Esophagus squamous epithelium (tissue), 4 donors: ENCODE measurements at regions not wholly inside any gene's neighbourhood (a gene's known extent, or its start where the extent isn't known, plus 50 kb on each side); places are given as distances from the start of the nearest gene placed in this dataset.

Experiments
- CTCF ChIP-seq, 6 experiments: fragments of 450-650 bp in 4 of 6; fragments of 200-600 bp in 2 of 6; sonication (generic) in 2 of 6; IDR thresholded peaks; one replicate each; pipeline ENCODE4 v1.5.1; 2016 to 2019; ENCODE audit warnings: antibody characterized with exemption in 6 of 6, mild to moderate bottlenecking in 4 of 6, moderate library complexity in 4 of 6
- POLR2A ChIP-seq, 4 donors: fragments of 450-650 bp; IDR thresholded peaks; one replicate each; pipeline ENCODE4 v1.6.1; 2017; ENCODE audit warnings: antibody characterized with exemption in 4 of 4, mild to moderate bottlenecking in 4 of 4, moderate library complexity in 3 of 4

GRCh38 chr4:167987285-167987684 lies 105.1 kb upstream of the ANXA10 start:
- TF ChIP-seq CTCF (IDR thresholded peaks at IDR 0.05) = no peak
- no peak for TF ChIP-seq POLR2A (IDR thresholded peaks at IDR 0.05)
